Panc1 (cell line): ENCODE measurements at regions not wholly inside any gene's neighbourhood (a gene's known extent, or its start where the extent isn't known, plus 50 kb on each side); places are given as distances from the start of the nearest gene placed in this dataset.
"Not testable (repeated sequence)": the region's sequence is repeated elsewhere in the genome, so short reads cannot be mapped to it uniquely, and the experiment has no call there.

Source experiments
- ATAC-seq: fragments of 200-7000 bp; cut with Tn5 transposase; 2 replicates; pipeline ENCODE4 v1.9.1; 2020; ENCODE audit warnings: mild to moderate bottlenecking, moderate library complexity
- BruUV-seq: library from RNA; stranded (reverse); fragments of 400-500 nt; replicated peaks from 2 replicates; lab custom pipeline; 2021; lab: Mats Ljungman, UMichigan
- CTCF ChIA-PET: fragments of 300-600 bp; sonication (Branson Sonifier 250); formaldehyde crosslinking; loops from one replicate; lab custom pipeline; 2022; ENCODE audit warnings: antibody characterized with exemption; lab: Charles Lee
- POLR2A ChIA-PET: fragments of 300-600 bp; sonication (Branson Sonifier 250); formaldehyde crosslinking; loops from one replicate; lab custom pipeline; 2022; ENCODE audit warnings: antibody characterized with exemption; lab: Charles Lee
- DNase-seq: peaks from one replicate; pipeline ENCODE4 v3.0.0-alpha.2; 2010; ENCODE audit warnings: low read depth, low spot score
- H3K27ac ChIP-seq: 2 replicates; pipeline ENCODE4 v1.5.1; 2011; ENCODE audit warnings: mild to moderate bottlenecking, low read length, inconsistent platforms
- H3K27me3 ChIP-seq: fragments of 200-500 bp; sonication (Bioruptor generic); 2 replicates; pipeline ENCODE4 v1.6.0; 2014; ENCODE audit warnings: low read length, inconsistent platforms; ENCODE audit not compliant: control insufficient read depth, insufficient read depth
- H3K36me3 ChIP-seq: fragments of 200-500 bp; sonication (Bioruptor generic); 2 replicates; pipeline ENCODE4 v1.5.1; 2014; ENCODE audit warnings: inconsistent platforms, mild to moderate bottlenecking, low read length, moderate library complexity; ENCODE audit not compliant: control insufficient read depth, insufficient read depth
- H3K4me1 ChIP-seq: 2 replicates; pipeline ENCODE4 v1.5.1; 2011; ENCODE audit warnings: inconsistent platforms, mild to moderate bottlenecking, low read length, moderate library complexity; ENCODE audit not compliant: control insufficient read depth, insufficient read depth
- H3K4me3 ChIP-seq, 2 experiments: 2 replicates each; pipeline ENCODE4 v1.5.1; 2011 to 2012; ENCODE audit warnings: low read depth in 2 of 2, low read length in 2 of 2, mild to moderate bottlenecking in 2 of 2, inconsistent platforms in 1 of 2, moderate library complexity in 1 of 2
- H3K9me3 ChIP-seq: fragments of 200-500 bp; sonication (Bioruptor generic); 2 replicates; pipeline ENCODE4 v1.5.1; 2014; ENCODE audit warnings: low read depth, mild to moderate bottlenecking, inconsistent platforms, low read length, moderate library complexity; ENCODE audit not compliant: control insufficient read depth, insufficient read depth
- POLR2AphosphoS5 ChIP-seq: IDR thresholded peaks from 2 replicates; pipeline ENCODE4 v1.6.1; 2012; ENCODE audit warnings: mild to moderate bottlenecking, low read depth, low read length, moderate library complexity
- SIN3A ChIP-seq: IDR thresholded peaks from 2 replicates; pipeline ENCODE4 v1.6.1; 2012; ENCODE audit warnings: low read depth, mild to moderate bottlenecking, low read length, moderate library complexity, borderline replicate concordance; ENCODE audit not compliant: insufficient read depth
- TCF7L2 ChIP-seq: IDR thresholded peaks from 2 replicates; pipeline ENCODE4 v1.6.1; 2011; ENCODE audit warnings: mild to moderate bottlenecking, low read depth, low read length, inconsistent platforms
- in situ Hi-C: cut with HindIII; loops from 2 replicates; pipeline ENCODE4 v1.10.0; 2016; ENCODE audit warnings: low sequenced_read_pairs, low pct_unique_long_range_greater_than_20kb
- intact Hi-C: fragments of 100-400 bp; cut with micrococcal nuclease; formaldehyde crosslinking; loops from one replicate; pipeline ENCODE4 v1.10.0; 2022; ENCODE audit not compliant: unreplicated experiment
- TF ChIP-seq, protein P1 (sequence below): fragments of 450-650 bp; IDR thresholded peaks from 2 replicates; pipeline ENCODE4 v1.5.1; 2017; ENCODE audit warnings: mild to moderate bottlenecking
- TF ChIP-seq, protein P2 (sequence below), 2 experiments: IDR thresholded peaks; 2 replicates each; pipeline ENCODE4 v1.6.1; 2011 to 2012; ENCODE audit warnings: low read depth in 2 of 2, control low read depth in 1 of 2, low read length in 1 of 2, mild to moderate bottlenecking in 1 of 2, moderate library complexity in 1 of 2; ENCODE audit not compliant: insufficient read depth in 1 of 2

GRCh38 chr3:106981392-106981791 is 395.8 kb upstream of the CCDC54 start:
- ATAC-seq: no peak
- H3K4me1 ChIP-seq: no peaks in the 10 kb centered on the region
- ChIA-PET CTCF (no interaction called here), POLR2A (no interaction called here)
- intact Hi-C loops (no loop called here), in situ Hi-C loops (no loop called here)
- no peak overlapping the region for H3K27ac ChIP-seq
- no TSS peak for BruUV-seq
- no peak overlapping the region for H3K4me3 ChIP-seq
- H3K36me3 ChIP-seq: no peaks in the 10 kb centered on the region
- H3K9me3 ChIP-seq: peaks cover 5% of the 10 kb centered on the region; the same call in 1 of the 2 replicates
- no peak for DNase-seq
- no peaks in the 10 kb centered on the region for H3K27me3 ChIP-seq
- TF ChIP-seq, protein P1, sequence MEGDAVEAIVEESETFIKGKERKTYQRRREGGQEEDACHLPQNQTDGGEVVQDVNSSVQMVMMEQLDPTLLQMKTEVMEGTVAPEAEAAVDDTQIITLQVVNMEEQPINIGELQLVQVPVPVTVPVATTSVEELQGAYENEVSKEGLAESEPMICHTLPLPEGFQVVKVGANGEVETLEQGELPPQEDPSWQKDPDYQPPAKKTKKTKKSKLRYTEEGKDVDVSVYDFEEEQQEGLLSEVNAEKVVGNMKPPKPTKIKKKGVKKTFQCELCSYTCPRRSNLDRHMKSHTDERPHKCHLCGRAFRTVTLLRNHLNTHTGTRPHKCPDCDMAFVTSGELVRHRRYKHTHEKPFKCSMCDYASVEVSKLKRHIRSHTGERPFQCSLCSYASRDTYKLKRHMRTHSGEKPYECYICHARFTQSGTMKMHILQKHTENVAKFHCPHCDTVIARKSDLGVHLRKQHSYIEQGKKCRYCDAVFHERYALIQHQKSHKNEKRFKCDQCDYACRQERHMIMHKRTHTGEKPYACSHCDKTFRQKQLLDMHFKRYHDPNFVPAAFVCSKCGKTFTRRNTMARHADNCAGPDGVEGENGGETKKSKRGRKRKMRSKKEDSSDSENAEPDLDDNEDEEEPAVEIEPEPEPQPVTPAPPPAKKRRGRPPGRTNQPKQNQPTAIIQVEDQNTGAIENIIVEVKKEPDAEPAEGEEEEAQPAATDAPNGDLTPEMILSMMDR: no peak
- TF ChIP-seq TCF7L2: no peak
- TF ChIP-seq SIN3A: no peak
- TF ChIP-seq, protein P2, sequence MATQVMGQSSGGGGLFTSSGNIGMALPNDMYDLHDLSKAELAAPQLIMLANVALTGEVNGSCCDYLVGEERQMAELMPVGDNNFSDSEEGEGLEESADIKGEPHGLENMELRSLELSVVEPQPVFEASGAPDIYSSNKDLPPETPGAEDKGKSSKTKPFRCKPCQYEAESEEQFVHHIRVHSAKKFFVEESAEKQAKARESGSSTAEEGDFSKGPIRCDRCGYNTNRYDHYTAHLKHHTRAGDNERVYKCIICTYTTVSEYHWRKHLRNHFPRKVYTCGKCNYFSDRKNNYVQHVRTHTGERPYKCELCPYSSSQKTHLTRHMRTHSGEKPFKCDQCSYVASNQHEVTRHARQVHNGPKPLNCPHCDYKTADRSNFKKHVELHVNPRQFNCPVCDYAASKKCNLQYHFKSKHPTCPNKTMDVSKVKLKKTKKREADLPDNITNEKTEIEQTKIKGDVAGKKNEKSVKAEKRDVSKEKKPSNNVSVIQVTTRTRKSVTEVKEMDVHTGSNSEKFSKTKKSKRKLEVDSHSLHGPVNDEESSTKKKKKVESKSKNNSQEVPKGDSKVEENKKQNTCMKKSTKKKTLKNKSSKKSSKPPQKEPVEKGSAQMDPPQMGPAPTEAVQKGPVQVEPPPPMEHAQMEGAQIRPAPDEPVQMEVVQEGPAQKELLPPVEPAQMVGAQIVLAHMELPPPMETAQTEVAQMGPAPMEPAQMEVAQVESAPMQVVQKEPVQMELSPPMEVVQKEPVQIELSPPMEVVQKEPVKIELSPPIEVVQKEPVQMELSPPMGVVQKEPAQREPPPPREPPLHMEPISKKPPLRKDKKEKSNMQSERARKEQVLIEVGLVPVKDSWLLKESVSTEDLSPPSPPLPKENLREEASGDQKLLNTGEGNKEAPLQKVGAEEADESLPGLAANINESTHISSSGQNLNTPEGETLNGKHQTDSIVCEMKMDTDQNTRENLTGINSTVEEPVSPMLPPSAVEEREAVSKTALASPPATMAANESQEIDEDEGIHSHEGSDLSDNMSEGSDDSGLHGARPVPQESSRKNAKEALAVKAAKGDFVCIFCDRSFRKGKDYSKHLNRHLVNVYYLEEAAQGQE (IDR thresholded peaks at IDR 0.05; ENCODE audit: insufficient read depth in 1 of 2, low read depth in 2 of 2, low read length in 1 of 2): no peak
- no peak for TF ChIP-seq POLR2AphosphoS5

DNA sequence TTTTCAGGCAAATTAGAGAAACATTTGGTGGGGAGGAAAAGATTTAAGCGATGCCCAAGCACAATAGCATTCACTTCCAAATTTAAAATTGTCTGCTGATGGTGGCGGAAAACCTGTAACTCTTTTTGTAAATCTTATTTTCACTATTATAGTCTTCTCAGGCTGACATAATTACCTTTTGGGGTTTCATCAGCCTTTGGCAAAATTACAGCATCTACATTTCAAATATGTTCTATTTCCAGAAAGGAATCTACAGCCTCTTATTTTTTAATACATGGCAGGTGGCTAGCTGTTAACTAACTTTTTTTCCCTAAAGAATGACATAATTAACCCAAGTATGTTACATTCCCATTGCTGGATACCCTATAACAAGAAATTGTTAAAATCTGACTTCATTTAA is 391.5 kb upstream of the CCDC54 start:
- intact Hi-C loops (no loop called here), in situ Hi-C loops (no loop called here)
- Histone ChIP-seq H3K27me3 (no peaks in the 10 kb centered on the region), H3K36me3 (no peaks in the 10 kb centered on the region), H3K27ac (no peak overlapping the region), H3K4me3 (no peak overlapping the region), H3K9me3 (peaks cover 10% of the 10 kb centered on the region; the same call in 1 of the 2 replicates), H3K4me1 (no peaks in the 10 kb centered on the region)
- ChIA-PET CTCF (no interaction called here), POLR2A (no interaction called here)
- DNase-seq: no peak
- TF ChIP-seq, protein P1: no peak
- TF ChIP-seq, protein P2 (IDR thresholded peaks at IDR 0.05; ENCODE audit: insufficient read depth in 1 of 2, low read depth in 2 of 2, low read length in 1 of 2): no peak
- TF ChIP-seq TCF7L2 (no peak), POLR2AphosphoS5 (no peak), SIN3A (no peak)
- ATAC-seq: no peak
- no TSS peak for BruUV-seq

GRCh38 chr3:106998841-106999682 is 378.2 kb upstream of the CCDC54 start:
- H3K4me1 ChIP-seq, BruUV-seq, H3K27me3 ChIP-seq, H3K4me3 ChIP-seq, H3K9me3 ChIP-seq, POLR2A ChIA-PET, in situ Hi-C loops, CTCF ChIA-PET, ATAC-seq, intact Hi-C loops, DNase-seq, H3K27ac ChIP-seq, H3K36me3 ChIP-seq: not testable (repeated sequence)
